Brain microvascular endothelial cell (primary cell): ENCODE measurements at regions not wholly inside any gene's neighbourhood (a gene's known extent, or its start where the extent isn't known, plus 50 kb on each side); places are given as distances from the start of the nearest gene placed in this dataset.

Experiments used
- DNase-seq: peaks from one replicate; pipeline ENCODE4 v3.0.0-alpha.2; 2020
- H3K27ac ChIP-seq: fragments of 250-450 bp; sonication (Bioruptor Pico); 2 replicates; pipeline ENCODE4 v1.5.1; 2020; ENCODE audit warnings: mild to moderate bottlenecking, moderate library complexity
- H3K27me3 ChIP-seq: fragments of 250-450 bp; sonication (Bioruptor Pico); replicated peaks from 2 replicates; pipeline ENCODE4 v1.5.1; 2020; ENCODE audit warnings: mild to moderate bottlenecking
- H3K36me3 ChIP-seq: fragments of 250-450 bp; sonication (Bioruptor Pico); replicated peaks from 2 replicates; pipeline ENCODE4 v1.5.1; 2020; ENCODE audit warnings: mild to moderate bottlenecking
- H3K4me3 ChIP-seq: 2 replicates; pipeline ENCODE4 v1.5.1; 2011; ENCODE audit warnings: low read depth, mild to moderate bottlenecking, control low read depth, low read length, moderate library complexity
- in situ Hi-C: cut with HindIII; loops from 2 replicates; pipeline ENCODE4 v1.10.0; 2017; ENCODE audit warnings: low sequenced_read_pairs, low pct_ligation_motif_present
- TF ChIP-seq, protein P1 (sequence below): IDR thresholded peaks from 2 replicates; pipeline ENCODE4 v1.5.1; 2011; ENCODE audit warnings: low read depth, mild to moderate bottlenecking, moderate library complexity, low read length, control low read depth, inconsistent platforms; ENCODE audit errors: missing control alignments

DNA sequence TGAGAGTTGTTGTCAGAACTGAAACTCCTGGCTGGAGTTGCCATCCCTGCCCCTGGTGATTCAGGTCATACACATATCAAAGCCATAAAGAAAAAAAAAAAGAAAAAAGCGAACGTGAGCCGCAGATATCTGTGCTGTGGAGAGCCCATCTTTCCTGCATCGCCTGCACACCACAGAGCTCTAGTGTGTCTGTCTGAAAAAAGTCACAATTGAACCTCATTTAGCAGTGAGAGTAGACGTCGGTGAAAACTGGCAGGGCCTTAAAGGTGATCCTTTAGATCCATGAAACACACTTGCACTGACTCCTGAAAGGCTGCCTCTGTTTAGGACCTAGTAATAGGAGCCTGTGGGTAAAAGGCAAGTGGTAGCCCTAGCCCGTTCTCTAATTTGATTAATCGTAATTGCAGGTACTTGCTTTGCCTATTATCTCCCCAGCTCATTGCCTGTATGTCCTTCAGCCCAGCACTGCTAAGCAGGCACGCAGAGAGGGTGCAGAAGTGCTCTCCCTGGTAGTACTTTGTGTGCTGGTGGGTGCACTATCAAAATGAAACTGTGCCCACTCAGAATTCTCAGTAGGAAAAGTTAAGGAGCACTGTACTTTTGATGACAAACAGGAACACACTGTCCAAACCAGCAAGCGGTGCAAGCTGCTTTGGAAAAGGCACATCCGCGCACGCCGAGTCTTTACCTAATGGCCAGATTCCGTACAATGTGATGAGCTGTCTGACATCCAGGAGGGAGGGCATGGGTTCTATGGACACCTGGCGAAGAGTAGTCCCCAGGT, 103.5 kb upstream of the ASB18 start:
- TF ChIP-seq, protein P1, sequence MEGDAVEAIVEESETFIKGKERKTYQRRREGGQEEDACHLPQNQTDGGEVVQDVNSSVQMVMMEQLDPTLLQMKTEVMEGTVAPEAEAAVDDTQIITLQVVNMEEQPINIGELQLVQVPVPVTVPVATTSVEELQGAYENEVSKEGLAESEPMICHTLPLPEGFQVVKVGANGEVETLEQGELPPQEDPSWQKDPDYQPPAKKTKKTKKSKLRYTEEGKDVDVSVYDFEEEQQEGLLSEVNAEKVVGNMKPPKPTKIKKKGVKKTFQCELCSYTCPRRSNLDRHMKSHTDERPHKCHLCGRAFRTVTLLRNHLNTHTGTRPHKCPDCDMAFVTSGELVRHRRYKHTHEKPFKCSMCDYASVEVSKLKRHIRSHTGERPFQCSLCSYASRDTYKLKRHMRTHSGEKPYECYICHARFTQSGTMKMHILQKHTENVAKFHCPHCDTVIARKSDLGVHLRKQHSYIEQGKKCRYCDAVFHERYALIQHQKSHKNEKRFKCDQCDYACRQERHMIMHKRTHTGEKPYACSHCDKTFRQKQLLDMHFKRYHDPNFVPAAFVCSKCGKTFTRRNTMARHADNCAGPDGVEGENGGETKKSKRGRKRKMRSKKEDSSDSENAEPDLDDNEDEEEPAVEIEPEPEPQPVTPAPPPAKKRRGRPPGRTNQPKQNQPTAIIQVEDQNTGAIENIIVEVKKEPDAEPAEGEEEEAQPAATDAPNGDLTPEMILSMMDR: no peak

DNA sequence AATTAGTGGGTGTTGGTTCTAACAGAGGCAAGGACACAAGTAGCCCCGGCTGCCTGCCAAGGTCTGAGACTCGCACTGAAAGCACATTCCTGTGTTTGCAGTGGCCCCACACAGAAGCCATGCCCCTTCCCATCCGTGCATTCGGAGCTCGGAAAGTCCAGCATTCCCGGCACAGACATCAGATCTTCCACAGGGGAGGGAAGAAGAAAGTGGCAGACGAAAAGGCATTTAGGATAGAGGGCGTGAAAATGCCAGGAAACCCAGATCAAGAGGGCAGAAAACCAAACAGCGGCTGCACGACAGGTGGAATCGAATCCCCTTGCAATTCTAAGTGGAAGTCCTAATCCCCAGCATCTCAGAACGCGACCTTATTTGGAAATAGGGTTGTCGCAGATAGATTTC, 105.5 kb upstream of the ASB18 start:
- TF ChIP-seq, protein P1: no peak
- Histone ChIP-seq H3K36me3 (no peaks in the 10 kb centered on the region), H3K27ac (no peak overlapping the region), H3K27me3 (no peaks in the 10 kb centered on the region), H3K4me3 (no peak overlapping the region)
- DNase-seq: no peak
- in situ Hi-C loops: no loop called here

More for the DNA sequence above, 103.5 kb upstream of the ASB18 start:
- Histone ChIP-seq H3K36me3 (no peaks in the 10 kb centered on the region), H3K27me3 (no peaks in the 10 kb centered on the region), H3K4me3 (no peak overlapping the region), H3K27ac (no peak overlapping the region)
- DNase-seq: no peak
- in situ Hi-C loops: no loop called here

DNA sequence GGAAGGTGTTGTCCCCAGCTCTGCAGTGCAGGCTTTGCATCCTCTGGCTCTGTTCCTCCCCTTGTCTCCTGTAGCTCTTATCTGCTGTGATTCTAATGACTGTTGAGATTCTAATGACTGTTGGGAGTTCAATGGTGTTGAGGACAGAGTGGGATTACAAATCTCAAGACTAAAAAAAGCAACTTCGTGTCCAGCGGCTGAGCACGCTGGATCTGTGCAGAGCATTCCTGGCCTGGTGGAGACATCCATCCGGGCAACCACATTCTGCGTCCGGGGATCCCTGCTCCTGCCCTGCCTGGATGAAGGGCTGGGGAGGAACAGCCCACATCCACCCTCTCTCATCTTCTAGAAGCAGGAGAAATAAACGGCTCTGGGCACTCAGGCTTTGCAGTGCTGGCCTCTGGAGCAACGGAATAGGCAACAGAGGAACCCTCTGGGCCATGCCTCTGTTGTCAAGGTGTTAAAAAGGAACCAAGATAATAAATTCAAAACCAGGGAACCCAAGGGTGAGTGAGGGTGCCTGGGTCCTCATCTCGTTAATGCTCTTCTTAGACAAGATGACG, 106.7 kb upstream of the ASB18 start:
- no peak for DNase-seq
- H3K27me3 ChIP-seq: no peaks in the 10 kb centered on the region
- no peaks in the 10 kb centered on the region for H3K36me3 ChIP-seq
- TF ChIP-seq, protein P1: no peak
- in situ Hi-C loops: no loop called here
- no peak overlapping the region for H3K27ac ChIP-seq
- no peak overlapping the region for H3K4me3 ChIP-seq

DNA sequence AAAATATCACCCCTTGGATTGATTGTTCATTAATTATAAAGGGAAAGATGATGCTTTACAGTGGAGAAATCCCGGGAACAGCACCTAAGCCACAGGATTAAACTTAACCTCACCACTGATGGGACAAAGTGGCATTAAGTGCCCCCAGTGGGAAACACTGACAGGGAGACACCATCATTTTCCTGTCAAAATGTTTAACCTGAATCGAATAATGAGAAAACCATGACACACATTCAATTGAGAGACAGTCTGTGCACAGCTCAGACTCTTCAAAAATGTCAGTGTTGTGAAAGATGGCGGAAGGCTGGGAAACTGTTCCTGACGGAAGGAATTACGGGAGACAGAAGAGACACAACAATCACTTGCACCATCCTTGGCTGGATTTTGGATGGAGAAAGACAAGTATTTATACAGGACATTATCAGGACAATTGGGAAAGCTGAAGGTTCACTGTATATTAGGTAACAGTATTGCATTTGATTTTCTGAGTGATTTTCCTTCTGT, 111.8 kb upstream of the ASB18 start:
- Histone ChIP-seq H3K27ac (no peak overlapping the region), H3K36me3 (no peaks in the 10 kb centered on the region), H3K27me3 (no peaks in the 10 kb centered on the region), H3K4me3 (no peak overlapping the region)
- DNase-seq: no peak
- in situ Hi-C loops: no loop called here
- TF ChIP-seq, protein P1: no peak

DNA sequence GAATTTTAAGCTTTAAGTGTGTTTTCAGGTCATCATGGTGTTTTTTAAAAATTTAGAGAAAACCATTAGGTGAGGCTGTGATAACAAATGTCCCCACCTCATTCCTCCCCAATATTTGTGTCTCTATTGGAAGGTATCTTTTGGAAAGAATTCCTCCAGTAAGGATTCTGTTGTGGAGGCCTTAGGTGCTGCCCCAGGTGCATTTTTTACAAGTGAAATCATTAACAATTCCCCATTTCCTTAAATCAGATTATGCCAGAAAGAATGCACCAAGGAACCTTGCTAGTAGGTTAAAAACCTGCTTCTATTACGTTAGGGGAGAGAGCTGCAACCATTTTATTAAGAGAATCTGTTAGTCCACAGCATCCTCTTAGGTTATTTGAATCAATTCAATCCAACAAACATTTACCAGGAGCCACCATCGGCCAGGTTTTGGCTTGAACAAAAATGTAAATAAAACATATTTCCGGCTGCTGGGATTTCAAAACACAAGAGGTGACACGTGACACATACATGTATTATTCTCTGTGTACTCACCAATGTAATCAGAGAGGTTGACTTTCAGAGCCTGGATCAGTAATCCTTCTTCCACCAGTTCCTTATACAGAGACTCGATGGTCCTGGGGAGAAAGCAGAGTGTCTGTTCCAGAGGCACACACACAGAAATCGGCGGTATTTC, 112.5 kb upstream of the ASB18 start:
- Histone ChIP-seq H3K27ac (no peak overlapping the region), H3K36me3 (no peaks in the 10 kb centered on the region), H3K27me3 (no peaks in the 10 kb centered on the region), H3K4me3 (no peak overlapping the region)
- no peak for DNase-seq
- TF ChIP-seq, protein P1: no peak
- in situ Hi-C loops: no loop called here
